GM19099 (cell line): ENCODE measurements at regions not wholly inside any gene's neighbourhood (a gene's known extent, or its start where the extent isn't known, plus 50 kb on each side); places are given as distances from the start of the nearest gene placed in this dataset.

Experiments used
- POLR2A ChIP-seq: IDR thresholded peaks from 3 replicates; pipeline ENCODE4 v1.6.1; 2011; ENCODE audit warnings: low read depth; ENCODE audit not compliant: insufficient read length; ENCODE audit errors: extremely low read depth

DNA sequence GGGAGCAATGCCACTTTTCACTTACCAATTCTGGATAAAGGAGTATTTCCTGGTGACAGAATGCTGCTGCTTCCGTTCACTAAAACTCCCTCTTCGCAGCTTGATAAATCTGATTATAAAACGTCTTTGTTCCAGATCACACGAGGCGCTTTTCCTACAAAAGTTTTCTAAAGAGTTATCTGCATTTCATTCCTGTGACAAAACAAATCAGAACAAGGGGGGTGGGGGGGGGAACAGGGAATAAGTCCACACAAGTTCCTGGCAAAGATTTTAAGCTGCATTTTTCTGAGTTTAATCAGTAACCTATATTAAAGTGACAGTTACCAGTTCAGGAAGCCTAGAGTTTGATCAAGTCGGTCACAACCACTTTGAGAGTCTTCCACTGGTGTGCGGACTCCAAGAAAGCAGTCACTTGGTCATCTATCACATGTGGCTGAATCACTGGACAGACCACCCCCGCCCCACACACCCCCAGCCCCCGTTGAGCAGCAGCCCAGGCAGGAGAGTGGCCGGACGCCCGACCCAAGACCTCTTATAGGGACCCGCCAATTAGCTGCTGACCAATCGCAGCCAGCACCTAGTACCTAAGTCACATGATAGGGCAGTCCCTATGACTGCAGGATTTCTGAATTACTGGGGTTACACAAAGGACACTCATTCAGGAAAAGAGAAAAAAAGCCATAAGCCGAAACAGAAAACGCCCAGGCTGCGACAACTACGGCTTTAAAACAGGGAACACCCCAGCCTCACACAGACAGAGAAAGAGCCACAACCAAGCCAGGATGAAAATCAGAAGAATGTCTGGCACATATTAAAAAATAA lies 569.3 kb upstream of the DIPK2B start:
- TF ChIP-seq POLR2A = peak; percentile 65

DNA sequence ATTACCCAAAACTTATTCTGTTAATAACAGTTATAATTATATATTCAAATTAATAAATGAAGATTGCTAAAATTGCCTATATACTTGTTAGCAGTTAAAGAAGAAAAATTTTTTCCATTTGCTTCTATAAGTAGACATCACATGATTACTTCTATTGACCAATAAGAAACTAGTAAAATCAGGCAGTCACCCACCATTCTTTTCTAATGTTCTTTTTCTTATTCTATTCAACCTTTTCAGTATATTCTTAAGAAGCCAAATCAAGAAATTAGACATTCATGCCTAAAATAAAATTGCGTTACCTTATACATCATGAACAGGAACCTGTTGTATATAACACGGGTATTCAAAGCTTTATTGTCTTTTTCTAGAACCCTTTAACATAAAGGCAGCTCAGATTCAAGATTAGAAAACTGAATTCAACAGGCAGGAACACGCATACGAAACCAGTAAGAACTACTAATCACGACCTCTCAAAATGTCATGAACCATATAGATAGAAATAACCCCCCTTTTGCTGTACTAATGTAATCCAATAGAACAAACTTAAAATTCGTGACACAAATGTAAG lies 568.1 kb upstream of the DIPK2B start:
- no peak for TF ChIP-seq POLR2A

- TF ChIP-seq POLR2A = no peak
These were observed 566.4 kb upstream of the DIPK2B start for GRCh38 chrX:45766981-45767501.

- no peak for TF ChIP-seq POLR2A
These were observed 565.1 kb upstream of the DIPK2B start for GRCh38 chrX:45765767-45766166.

DNA sequence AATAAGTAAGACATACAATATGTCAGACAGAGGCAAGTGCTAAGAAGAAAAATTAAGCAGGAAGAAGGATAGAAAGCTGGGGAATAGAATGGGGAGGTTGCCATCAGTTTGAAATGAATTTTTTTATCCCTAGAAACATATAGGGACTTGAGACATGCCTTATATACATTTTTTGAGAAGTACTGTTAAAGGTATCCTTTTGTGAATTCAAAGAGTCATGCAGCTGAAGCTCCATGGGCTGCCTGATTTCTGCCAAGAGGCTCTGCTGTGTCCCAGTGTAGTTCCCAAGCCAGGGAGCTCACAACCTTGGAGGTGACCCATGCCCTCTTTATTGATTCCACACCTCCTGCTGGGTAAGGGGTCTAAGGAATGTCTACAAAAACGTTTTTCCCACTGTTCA lies 564.6 kb upstream of the DIPK2B start:
- no peak for TF ChIP-seq POLR2A

- TF ChIP-seq POLR2A = no peak
These were observed 562.3 kb upstream of the DIPK2B start for GRCh38 chrX:45762699-45763647.

- TF ChIP-seq POLR2A = no peak
These were observed 561.2 kb upstream of the DIPK2B start for GRCh38 chrX:45761920-45762319.

DNA sequence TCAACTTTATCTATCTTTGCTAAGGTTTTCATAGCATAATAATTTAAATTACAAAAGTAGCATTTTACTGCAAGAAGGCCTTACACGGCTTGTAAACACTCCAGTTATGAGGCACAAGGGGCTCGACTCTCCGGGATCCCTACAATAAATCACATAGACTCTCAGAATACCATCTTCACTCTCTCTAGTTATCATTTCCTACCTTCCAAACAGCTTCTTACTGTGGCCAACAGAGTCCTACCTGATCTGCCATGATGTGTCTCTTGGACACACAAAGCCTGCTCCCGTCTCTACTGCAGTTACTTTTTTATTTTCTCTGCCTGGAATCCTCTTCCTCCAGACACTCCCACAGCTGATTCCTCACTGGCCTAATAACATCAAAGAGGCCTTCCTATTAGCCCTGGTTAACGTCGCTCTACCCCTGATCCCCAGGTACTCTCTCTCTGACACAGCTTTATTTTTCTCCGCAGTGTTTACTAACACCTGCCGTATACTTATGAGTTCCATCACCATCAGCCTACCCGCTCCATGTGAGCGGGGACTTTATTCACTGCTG lies 559.6 kb upstream of the DIPK2B start:
- no peak for TF ChIP-seq POLR2A

GRCh38 chrX:45758738-45759397 lies 558.2 kb upstream of the DIPK2B start:
- peak; percentile 13 for TF ChIP-seq POLR2A

GRCh38 chrX:45758319-45758718 lies 557.6 kb upstream of the DIPK2B start:
- peak; percentile 36 for TF ChIP-seq POLR2A

- no peak for TF ChIP-seq POLR2A
These were observed 556.6 kb upstream of the DIPK2B start for GRCh38 chrX:45757272-45757671.

GRCh38 chrX:45756557-45756956 lies 555.9 kb upstream of the DIPK2B start:
- TF ChIP-seq POLR2A = no peak

GRCh38 chrX:45755703-45756102 lies 555.0 kb upstream of the DIPK2B start:
- no peak for TF ChIP-seq POLR2A

GRCh38 chrX:45751156-45751555 lies 550.5 kb upstream of the DIPK2B start:
- TF ChIP-seq POLR2A = no peak

- TF ChIP-seq POLR2A = no peak
These were observed 550.0 kb upstream of the DIPK2B start for GRCh38 chrX:45750639-45751038.

DNA sequence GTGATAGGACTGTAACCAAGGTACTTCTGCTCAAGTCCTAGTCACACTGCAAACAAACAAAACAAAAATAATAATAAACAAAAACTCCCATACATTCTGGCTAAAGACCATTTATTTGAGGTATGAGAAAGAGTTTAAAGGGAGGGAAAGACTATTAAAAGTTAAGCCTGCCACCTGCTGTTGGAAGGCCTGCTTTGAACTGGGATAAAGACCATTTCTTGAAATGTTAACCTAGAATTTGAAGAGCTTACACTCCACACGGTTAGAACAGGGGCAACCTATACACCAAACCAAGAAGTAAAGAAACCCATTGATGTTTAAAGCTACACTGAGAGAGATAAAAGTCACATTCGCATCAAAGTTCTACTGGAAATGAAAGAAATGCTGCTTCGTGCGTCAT lies 548.7 kb upstream of the DIPK2B start:
- no peak for TF ChIP-seq POLR2A
